NCI-H460 (cell line): ENCODE measurements at regions not wholly inside any gene's neighbourhood (a gene's known extent, or its start where the extent isn't known, plus 50 kb on each side); places are given as distances from the start of the nearest gene placed in this dataset.
A peak's percentile ranks its signal among the peaks of the same experiment; 100 is the strongest.

ENCODE experiments used
- DNase-seq: peaks from one replicate; pipeline ENCODE4 v3.0.0-alpha.2; 2016; ENCODE audit warnings: low read depth; ENCODE audit errors: extremely low read depth

GRCh38 chrX:116226665-116227484, 56.3 kb downstream of the AGTR2 start:
- DNase-seq, result no peak

DNA sequence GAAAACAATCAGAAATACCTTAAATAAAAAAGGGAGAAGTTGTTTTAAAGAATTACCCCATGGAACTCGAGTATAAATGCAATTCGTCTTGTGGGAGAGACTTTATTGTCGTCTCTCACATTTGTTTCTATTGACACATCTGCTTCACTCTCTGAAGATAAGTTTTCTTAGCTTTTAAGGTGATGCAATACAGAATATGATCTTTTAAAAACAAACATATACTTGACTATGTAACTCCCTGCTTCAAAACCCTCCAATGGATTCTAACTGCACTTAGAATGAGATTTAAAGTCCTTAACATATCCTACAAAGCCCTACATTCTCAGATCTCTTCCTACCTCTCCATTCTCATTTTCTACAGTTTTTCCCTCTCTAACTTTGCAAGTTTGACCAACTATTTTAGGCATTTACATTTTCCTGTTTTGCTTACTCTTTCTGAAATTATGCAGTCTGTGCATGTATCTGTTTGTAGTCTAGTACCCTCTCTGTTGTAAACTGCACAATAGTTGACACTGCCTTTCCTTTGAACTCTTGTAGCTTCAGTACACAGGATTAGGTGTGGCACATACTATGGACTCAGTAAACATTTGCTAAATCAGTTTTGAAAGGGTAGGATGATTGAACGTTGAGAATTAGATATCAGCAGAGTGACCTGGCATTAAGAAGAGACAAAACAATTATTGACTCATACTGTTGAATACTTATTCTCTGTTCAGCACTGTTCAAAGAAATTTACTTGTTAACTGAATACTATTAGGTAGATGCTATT, 59.8 kb downstream of the AGTR2 start:
- DNase-seq, result peak; percentile 40

DNA sequence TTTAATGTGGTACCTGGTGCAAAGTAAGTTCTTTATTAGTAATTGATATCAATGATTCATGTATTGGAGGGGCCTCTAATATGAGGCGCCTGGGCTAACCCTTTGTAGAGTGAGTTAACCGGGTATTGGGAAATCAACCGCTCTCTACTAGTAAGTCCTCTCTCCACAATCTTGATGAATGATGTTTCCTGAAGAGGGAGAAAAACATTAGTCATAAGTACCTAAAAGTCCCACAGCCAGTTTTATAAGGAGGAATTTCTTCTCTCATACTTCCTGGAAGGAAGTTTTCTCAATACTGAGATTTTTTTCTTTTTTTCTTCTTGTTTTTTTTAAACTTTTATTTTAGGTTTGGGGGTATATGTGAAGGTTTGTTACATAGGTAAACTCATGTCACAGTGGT, 62.3 kb downstream of the AGTR2 start:
- DNase-seq, result no peak

DNA sequence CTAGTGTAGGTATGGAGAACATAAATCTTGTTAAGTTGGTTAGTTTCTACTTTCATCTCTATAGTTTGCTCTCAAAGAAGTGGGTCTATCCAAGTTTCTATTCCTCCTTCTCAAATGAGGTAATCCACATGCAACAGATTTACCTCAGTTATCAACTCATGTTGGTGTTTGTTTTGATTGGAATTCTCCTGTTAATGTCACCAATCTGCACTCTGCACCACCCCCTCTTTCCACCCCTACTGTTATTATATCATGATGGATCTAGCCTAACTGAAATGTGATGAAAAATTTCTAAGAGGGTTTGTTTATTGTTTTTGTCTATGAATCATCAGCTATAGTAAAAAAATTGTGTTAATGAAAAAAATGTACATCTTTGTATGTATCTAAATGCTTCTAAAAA, 66.1 kb downstream of the AGTR2 start:
- no peak for DNase-seq

DNA sequence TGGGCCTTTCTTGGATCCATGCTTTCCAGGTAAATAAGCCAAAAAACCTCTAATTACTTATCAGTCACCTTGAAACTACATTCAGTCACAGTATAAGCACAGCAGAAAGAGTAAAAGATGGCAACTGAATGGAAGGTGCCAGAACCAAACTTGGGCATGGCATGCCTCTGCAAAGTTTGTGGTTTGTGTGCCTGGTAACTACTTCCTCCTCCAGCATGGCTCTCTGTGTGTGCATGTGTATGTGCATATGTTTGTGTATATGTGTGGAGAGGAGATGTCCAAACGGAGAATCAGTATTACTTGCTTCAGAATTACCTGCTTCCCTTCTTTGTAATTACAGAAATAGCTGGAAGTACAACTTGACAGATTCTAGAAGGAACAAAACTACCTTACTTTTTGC, 67.5 kb downstream of the AGTR2 start:
- no peak for DNase-seq

DNA sequence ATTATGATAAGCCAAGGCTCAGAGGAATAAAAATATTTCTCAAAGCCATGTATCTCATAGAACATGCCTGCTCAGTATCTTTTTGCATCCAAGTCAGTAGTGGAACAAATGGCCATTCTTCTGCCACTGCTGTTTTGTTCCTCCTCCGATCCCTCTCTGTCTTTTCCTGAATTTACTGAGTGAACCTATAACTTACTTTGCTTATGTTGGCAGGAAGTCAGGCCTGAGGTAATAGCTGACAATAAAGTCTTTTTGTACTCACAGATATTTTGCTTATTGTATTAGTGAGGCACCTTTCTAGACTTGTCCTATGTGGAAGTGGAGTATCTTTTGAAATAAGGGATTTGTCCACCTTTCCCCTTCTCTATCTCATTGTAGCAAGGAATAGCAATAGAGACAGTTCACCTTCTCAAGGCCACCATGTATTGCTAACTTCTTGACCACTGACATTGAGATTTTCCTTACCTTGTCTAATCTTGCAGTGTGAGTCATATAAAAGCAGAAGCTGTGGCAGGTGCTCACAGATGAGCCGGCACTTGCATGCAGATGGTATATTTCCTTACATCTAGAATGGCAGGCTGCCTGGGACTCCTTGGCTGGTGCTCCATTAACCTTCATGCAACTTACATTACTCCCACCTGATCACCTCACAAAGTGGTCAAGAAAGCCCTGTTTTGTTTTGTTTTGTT, 68.2 kb downstream of the AGTR2 start:
- DNase-seq, result no peak

- no peak for DNase-seq
Measured at GRCh38 chrX:116239944-116240840, 69.6 kb downstream of the AGTR2 start.

- no peak for DNase-seq
Measured at GRCh38 chrX:116241001-116241400, 70.5 kb downstream of the AGTR2 start.

- no peak for DNase-seq
Measured at GRCh38 chrX:116243039-116243438, 72.5 kb downstream of the AGTR2 start.

DNA sequence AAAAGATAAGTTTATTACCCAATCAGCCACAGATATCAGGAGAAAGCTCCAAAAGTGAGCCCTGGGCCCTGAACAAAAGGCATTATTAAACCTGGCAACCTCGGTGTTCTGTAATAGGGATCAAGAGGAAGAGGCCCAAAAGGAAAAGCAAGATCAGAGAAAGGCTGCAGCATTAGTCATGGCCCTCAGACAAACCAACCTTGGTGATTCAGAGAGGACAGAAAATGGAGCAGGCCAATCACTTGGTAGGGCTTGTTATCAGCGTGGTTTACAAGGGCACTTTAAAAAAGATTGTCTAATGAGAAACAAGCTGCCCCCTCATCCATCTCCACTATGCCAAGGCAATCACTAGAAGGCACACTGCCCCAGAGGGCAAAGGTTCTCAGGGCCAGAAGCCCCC, 75.7 kb downstream of the AGTR2 start:
- DNase-seq, result no peak

GRCh38 chrX:116267511-116268040, 97.0 kb downstream of the AGTR2 start:
- DNase-seq, result no peak

DNA sequence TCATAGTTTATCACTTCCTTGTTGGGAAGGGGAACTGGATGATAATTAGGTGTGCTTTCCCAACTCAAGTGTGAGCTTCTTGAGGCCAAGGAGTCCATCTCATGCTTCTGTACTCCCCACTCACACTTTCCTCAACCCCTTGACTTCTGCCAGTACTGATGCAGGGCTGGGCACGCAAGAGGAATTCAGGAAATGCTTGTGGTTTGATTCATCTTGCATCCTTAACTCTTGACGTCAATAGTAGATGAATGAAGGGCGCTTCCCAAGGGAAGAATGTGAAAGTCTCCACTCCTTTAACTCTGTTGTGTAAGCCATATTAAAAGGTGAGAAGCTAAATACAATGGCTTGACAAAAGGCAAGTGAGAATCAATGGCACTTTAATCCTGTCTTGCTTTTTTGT, 101.8 kb downstream of the AGTR2 start:
- DNase-seq, result peak; percentile 93

DNA sequence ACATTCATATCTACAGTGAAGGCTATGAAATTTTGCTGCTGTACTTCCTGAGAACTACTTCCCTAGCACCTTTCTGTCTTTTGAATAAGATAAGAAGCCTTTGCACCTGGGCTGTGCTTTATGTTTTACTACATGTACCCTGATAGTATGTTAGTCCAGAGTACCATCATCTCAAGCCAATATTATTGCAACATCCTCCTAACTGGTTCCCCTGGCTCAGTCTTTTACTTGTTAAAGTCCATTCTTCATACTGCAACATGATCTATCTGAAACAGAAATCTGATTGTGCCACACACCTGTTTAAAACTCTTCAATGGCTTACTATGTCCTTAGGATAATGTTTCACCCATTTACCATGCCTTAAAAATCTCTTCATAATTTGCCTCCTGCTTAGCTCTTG, 102.3 kb downstream of the AGTR2 start:
- peak; percentile 11 for DNase-seq

GRCh38 chrX:116276261-116276660, 105.7 kb downstream of the AGTR2 start:
- DNase-seq, result peak; percentile 24

DNA sequence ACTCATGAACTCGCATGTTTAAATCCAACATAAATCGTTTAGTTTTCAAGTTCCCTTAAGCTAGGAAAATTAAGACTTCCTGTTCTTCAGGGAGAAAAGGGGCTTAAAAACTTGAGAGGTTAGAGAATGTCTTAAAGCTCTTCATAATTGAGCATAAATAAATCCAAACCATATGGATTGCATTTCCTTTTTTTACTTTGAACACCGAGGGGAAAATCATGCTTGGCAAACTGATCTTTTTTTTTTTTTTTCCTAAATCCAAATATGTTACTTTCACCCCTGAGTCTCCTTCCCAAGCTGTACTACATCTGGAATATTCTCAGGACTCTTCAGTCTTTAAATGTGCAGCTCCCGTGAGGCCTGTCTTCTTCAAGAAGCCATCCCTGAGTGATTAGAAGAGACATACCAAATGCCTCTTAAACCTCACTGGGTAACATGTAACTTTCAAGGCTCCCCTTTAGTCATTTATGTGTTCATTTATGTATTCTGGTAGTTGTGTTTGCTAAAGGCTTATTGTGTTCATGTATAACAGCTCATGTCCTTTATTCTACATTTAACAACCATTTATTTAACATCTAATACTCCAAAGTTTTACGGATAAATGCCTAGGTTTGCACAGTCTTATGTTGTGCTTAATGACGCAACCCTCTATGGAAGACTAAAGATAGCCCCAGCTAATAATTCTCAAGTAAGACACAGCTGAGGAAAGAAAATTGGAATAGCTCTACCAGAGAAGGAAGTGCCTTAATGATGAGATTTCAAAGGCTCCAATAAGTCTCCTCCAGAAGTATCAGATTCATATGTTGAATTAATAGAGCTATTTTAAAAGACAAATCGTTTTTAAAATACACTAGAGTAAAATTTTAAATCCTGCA, 107.0 kb downstream of the AGTR2 start:
- DNase-seq, result no peak

DNA sequence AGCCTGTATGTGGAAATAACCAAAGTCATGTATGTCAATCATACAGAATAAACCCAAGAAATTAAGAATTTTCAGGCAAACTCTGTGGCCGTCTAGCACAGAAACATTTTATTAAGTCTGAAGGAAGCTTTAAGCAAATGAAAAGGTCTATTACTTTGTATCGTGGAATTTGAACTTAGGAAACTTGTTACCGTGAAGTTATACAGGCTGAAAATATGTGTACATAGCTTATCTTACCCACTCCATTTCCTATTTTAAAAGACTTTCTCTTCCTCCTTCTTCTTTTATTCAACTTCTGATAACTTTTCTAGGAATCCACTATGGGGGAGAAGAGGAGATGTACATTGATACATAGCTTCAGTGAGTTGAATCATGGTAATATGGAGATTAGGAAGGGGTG, 108.3 kb downstream of the AGTR2 start:
- no peak for DNase-seq

DNA sequence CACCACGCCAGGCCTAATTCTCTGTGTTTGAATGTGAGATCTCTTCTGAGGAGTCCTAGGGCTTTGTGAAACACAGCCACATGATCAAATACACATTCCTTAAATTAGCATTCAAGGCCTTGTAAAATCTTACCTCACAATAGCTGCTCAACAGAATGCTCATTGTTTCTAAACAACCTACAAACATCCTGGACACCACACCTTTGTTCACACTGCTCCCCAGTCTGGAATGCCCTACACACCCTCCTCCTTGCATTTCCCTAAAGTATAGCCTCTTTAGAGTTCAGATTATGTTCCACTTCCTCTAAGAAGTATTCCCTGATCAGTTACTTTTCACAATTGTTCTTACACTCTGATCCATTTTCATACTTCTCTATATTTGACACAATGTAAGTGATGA, 110.6 kb downstream of the AGTR2 start:
- no peak for DNase-seq

DNA sequence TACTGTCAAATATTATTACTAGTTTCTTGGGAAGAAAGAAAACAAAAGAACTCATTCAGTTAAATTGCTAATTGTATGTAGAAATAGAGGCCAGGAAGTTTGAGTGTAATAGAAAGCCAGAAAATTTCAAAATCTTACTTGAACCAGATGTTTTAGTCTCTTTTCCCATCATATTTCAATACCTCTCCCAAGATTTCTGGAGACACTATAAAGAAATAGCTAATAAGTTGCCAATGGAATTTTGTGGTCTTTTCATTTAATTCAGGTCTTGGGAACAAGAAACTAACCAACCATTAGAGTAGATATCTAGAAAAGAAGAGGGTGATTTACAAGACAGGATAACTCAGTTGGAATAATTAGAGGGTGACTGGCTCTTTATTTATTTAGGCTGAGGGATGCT, 112.2 kb downstream of the AGTR2 start:
- DNase-seq, result no peak

GRCh38 chrX:116284400-116284799, 113.9 kb downstream of the AGTR2 start:
- no peak for DNase-seq
